Endothelial cell of umbilical vein (primary cell): ENCODE measurements at regions not wholly inside any gene's neighbourhood (a gene's known extent, or its start where the extent isn't known, plus 50 kb on each side); places are given as distances from the start of the nearest gene placed in this dataset.

Source experiments
- EZH2 ChIP-seq: IDR thresholded peaks from 2 replicates; pipeline ENCODE4 v1.6.1; 2012; ENCODE audit warnings: borderline replicate concordance, low read depth, mild to moderate bottlenecking, moderate library complexity, low read length, inconsistent platforms; ENCODE audit not compliant: severe bottlenecking
- JUN ChIP-seq: IDR thresholded peaks from 2 replicates; pipeline ENCODE4 v1.6.1; 2011; ENCODE audit warnings: borderline replicate concordance, low read depth; ENCODE audit not compliant: insufficient read length, insufficient read depth
- MYC ChIP-seq: IDR thresholded peaks from one replicate; pipeline ENCODE4 v1.6.1; 2011; ENCODE audit warnings: mild to moderate bottlenecking, low read depth, low read length
- POLR2A ChIP-seq: IDR thresholded peaks from 2 replicates; pipeline ENCODE4 v1.6.1; 2012; ENCODE audit warnings: low read depth, mild to moderate bottlenecking, control low read depth, low read length
- TF ChIP-seq, protein P1 (sequence below), 2 donors: IDR thresholded peaks; 1 replicate in 1 of 2; 2 replicates in 1 of 2; pipeline ENCODE4 v1.5.1; 2011; ENCODE audit warnings: low read length in 2 of 2, mild to moderate bottlenecking in 2 of 2, moderate library complexity in 2 of 2, control low read depth in 1 of 2, inconsistent platforms in 1 of 2, low read depth in 1 of 2; ENCODE audit not compliant: insufficient read depth in 1 of 2; ENCODE audit errors: extremely low read depth in 1 of 2

DNA sequence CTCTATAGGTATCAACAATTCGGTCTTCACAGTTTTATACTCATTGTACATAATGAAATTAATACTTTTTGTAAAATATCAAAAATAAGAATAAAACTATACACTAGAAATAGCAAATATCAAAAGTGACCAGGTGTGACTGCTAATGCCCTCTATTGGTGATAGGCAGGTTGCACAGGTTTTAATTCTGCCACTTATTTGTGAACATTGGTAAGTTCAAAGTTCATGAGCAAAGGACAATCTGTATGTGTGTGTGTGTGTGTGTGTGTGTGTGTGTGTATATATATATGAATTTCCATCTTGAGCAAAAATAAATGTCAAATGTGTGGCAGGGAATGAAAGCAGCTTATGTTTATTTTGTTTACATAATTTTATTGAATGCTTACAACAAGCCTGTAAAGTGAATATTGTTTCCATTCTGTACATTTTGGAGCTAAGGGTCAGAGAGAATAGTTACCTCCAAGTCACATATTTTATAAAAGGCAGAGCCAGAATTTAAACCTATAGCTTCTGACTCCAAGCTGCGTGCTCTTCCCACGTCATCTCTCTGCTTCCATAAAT is 537.4 kb downstream of the CPS1 start:
- TF ChIP-seq, protein P1, sequence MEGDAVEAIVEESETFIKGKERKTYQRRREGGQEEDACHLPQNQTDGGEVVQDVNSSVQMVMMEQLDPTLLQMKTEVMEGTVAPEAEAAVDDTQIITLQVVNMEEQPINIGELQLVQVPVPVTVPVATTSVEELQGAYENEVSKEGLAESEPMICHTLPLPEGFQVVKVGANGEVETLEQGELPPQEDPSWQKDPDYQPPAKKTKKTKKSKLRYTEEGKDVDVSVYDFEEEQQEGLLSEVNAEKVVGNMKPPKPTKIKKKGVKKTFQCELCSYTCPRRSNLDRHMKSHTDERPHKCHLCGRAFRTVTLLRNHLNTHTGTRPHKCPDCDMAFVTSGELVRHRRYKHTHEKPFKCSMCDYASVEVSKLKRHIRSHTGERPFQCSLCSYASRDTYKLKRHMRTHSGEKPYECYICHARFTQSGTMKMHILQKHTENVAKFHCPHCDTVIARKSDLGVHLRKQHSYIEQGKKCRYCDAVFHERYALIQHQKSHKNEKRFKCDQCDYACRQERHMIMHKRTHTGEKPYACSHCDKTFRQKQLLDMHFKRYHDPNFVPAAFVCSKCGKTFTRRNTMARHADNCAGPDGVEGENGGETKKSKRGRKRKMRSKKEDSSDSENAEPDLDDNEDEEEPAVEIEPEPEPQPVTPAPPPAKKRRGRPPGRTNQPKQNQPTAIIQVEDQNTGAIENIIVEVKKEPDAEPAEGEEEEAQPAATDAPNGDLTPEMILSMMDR (IDR thresholded peaks at IDR 0.05; ENCODE audit: extremely low read depth in 1 of 2, insufficient read depth in 1 of 2, low read depth in 1 of 2, low read length in 2 of 2), result peak; percentile 11 to 34
- no peak for TF ChIP-seq POLR2A
- TF ChIP-seq MYC, result no peak
- no peak for TF ChIP-seq EZH2
- TF ChIP-seq JUN, result no peak
